GM12865 (cell line): ENCODE measurements at regions not wholly inside any gene's neighbourhood (a gene's known extent, or its start where the extent isn't known, plus 50 kb on each side); places are given as distances from the start of the nearest gene placed in this dataset.

Source experiments
- DNase-seq: peaks from one replicate; pipeline ENCODE4 v3.0.0; 2010; ENCODE audit warnings: low read depth
- H3K4me3 ChIP-seq: 2 replicates; pipeline ENCODE4 v1.5.1; 2011; ENCODE audit warnings: mild to moderate bottlenecking, low read depth, low read length, control low read depth
- CTCF ChIP-seq: IDR thresholded peaks from 2 replicates; pipeline ENCODE4 v1.5.1; 2011; ENCODE audit warnings: low read length, control low read depth, low read depth, inconsistent platforms; ENCODE audit not compliant: insufficient read depth; ENCODE audit errors: missing control alignments

GRCh38 chr9:78884611-78885150 lies 587.8 kb downstream of the PSAT1 start:
- no peak for TF ChIP-seq CTCF
- no peak for DNase-seq
- H3K4me3 ChIP-seq = no peak overlapping the region

- TF ChIP-seq CTCF = no peak
- no peak for DNase-seq
- no peak overlapping the region for H3K4me3 ChIP-seq
Measured at GRCh38 chr9:78892182-78892581, 595.3 kb downstream of the PSAT1 start.

- no peak for TF ChIP-seq CTCF
- no peak for DNase-seq
- H3K4me3 ChIP-seq = no peak overlapping the region
Measured at GRCh38 chr9:78892769-78893168, 595.8 kb downstream of the PSAT1 start.

- no peak for TF ChIP-seq CTCF
- DNase-seq = no peak
Measured at GRCh38 chr9:78893774-78894401, 597.0 kb downstream of the PSAT1 start.

GRCh38 chr9:78896479-78896878 lies 599.6 kb downstream of the PSAT1 start:
- DNase-seq = no peak
- no peak overlapping the region for H3K4me3 ChIP-seq
- TF ChIP-seq CTCF = no peak

More at GRCh38 chr9:78893774-78894401, 597.0 kb downstream of the PSAT1 start:
- no peak overlapping the region for H3K4me3 ChIP-seq

- H3K4me3 ChIP-seq = no peak overlapping the region
- no peak for TF ChIP-seq CTCF
- DNase-seq = no peak
Measured at GRCh38 chr9:78898234-78898633, 601.3 kb downstream of the PSAT1 start.

GRCh38 chr9:78899006-78899405 lies 602.1 kb downstream of the PSAT1 start:
- no peak overlapping the region for H3K4me3 ChIP-seq
- TF ChIP-seq CTCF = no peak
- no peak for DNase-seq
